HG03565 (cell line): ENCODE measurements at regions not wholly inside any gene's neighbourhood (a gene's known extent, or its start where the extent isn't known, plus 50 kb on each side); places are given as distances from the start of the nearest gene placed in this dataset.

Experiments
- ATAC-seq: cut with Tn5 transposase; IDR thresholded peaks from one replicate; pipeline ENCODE4 v1.9.1; 2021; ENCODE audit warnings: mild to moderate bottlenecking, moderate library complexity; ENCODE audit not compliant: unreplicated experiment

DNA sequence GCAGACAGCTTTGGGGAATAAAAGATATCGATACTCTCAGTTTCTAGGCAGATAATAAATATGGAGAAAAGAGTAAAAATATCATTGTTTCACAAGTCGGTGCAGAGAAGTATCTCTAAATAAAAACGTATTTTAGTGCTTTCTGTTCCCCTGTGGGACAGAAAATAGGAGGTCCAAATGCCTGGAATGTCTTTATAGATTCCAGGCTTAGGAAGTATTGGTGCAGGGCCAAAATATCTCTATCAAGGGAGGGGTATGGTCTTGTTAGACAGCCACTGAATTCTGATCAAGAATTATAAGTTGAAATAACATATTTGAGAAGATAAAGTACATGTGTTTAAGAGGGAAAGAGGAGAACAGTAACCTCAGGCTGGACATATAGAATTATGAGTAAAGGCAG is 596.4 kb downstream of the PCDH18 start:
- ATAC-seq, result no peak

DNA sequence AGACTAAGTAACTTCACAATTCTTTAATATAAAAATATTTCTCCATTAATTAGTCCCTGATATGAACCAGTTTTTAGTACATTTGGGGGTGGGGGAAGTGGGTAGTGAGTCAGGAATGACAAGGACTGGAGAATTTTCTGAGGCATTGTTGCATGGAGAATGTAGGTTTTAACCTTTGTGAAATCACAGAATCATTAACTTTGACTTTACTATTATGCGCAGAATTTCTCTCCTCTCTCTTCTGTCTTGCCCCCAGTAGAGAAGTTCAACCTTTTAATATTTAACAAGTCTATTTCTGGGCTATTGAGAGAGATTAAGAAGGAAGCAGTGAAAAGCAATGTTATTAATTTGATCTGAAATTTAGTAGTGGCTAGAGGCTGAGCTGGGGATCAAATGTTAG is 597.0 kb downstream of the PCDH18 start:
- no peak for ATAC-seq

GRCh38 chr4:136934601-136935000 is 597.7 kb downstream of the PCDH18 start:
- no peak for ATAC-seq

DNA sequence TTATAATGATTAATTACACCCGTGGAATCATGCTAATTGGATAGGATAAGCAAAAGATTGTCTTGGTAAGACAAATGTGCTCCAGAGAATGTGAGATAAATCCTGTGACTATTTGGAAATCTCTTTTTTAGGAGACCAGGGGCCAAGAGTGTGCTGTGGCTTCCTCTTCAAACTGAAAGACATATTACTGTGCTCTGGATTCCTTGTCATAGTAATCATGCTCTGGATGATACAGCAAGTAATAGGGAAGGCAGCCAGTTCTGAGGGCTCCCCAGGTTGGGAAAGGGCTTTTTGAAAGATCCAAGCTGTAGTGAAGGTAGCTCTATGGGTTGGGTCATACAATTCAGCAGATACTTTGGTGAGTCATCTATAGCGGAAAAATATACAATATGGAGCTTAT is 600.5 kb downstream of the PCDH18 start:
- ATAC-seq, result no peak

- ATAC-seq, result no peak
Observed at GRCh38 chr4:136928957-136929411, 603.3 kb downstream of the PCDH18 start.

DNA sequence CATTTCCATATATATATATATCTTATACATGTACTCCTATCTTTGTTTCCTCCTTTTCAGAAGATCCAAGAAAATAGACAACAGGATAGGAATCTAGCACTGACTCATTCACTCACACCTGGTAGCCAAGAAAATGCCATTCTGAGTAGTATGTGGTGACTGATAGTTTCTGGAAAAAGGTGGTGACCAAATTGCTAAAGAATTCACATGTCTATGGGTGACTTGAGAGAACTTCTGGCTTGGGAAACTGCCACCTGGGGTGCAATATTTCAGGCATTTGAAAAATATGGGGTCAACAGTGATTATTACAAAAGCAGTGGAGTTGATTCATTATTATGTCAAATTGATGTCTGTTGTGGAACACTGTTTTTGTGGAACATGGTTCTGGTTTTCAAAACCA is 605.1 kb downstream of the PCDH18 start:
- no peak for ATAC-seq

DNA sequence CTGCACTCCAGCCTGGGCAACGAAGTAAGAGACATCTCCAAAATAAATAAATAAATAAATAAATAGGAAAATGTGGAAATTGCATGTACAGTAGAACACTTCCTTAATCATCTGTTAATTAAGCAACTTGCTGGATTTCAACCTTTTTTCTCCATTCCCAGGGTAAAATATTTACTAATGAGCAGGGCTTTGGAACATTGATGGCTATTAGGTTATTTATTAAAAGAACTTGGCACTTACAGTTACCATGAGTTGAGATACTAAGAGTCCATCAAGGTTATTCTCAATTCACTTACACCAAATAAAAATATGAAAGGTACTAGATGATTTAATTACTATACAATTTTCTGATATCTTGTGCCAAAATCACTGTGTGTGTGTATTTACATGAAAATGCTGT is 607.1 kb downstream of the PCDH18 start:
- ATAC-seq, result no peak

- no peak for ATAC-seq
Observed at GRCh38 chr4:136922066-136922465, 610.2 kb downstream of the PCDH18 start.

DNA sequence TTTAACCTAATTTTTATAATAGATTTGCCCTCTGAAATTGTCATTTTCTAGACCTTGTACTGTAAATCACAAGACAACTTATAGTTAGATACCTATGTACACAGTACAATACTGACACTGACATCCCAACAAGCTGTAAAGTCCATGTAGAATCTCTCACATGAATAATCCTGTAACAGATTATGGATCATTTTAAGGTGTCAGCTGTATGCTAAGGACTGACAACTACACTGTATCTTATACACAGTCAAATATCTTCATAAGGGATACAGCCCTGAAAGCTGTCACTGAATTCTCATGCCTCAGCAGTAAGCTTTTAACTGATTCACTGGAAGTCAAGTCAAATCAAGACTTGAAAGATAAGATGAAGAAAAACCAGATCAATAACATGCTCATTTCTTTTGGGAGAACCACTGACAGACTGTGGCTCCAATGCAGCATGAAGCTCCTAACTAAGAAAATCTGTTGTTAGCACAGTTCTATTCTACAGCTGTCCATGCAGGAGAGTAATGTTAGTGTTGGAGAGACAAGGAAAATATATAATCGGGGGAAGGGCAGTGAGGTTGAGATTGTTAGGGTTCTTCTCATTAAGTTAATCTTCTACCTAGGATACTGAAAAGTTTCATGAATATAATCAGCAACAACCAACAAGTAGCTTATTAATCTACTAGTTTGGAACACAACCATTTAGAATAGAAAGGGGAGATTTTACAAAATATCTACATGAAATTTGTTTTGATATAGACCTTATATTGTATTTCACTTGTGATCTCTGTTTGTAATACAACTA is 612.0 kb downstream of the PCDH18 start:
- no peak for ATAC-seq

GRCh38 chr4:136918772-136919171 is 613.5 kb downstream of the PCDH18 start:
- ATAC-seq, result no peak

DNA sequence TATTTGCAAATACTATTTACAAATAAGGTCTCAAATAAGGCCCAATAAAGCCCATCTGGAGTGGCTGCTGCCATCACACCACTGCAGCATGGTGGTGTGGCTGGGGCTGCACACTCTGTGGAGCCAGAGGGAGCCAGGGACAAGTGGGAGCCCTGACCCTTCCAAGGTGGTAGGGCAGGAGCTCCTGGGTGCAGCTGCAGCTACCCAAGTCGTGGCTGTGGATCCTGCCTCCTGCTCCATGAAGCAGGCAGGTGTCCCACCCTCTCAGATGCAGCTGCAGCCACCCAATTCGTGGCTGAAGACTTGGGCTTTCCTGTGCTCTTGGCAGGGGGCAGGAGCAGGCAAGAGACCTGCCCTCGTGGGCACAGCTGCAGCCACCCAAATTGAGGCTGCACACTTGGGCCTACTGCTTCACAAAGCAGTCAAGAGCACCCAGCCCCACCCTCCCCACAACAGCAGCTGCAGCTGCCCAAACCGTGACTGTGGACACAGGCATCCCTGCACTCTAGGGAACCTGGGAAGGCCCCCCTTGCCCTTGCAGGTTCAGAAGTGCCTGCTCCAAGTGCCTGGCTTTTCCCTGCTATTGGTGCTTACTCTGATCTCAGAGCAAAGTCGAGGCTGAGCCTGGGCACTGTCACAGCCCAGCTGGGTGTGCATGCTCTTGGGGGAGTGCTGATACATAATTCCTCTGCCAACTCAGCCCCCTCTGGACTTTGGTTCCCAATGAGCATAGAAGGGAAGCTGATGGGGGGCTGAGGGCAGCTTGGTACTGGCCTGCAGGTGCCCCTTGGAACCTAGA is 614.8 kb downstream of the PCDH18 start:
- no peak for ATAC-seq

- ATAC-seq, result no peak
Observed at GRCh38 chr4:136909626-136910025, 622.7 kb downstream of the PCDH18 start.

- ATAC-seq, result no peak
Observed at GRCh38 chr4:136908122-136908521, 624.2 kb downstream of the PCDH18 start.

GRCh38 chr4:136900696-136901095 is 631.6 kb downstream of the PCDH18 start:
- no peak for ATAC-seq

- no peak for ATAC-seq
Observed at GRCh38 chr4:136898590-136899248, 633.6 kb downstream of the PCDH18 start.

GRCh38 chr4:136893573-136893972 is 638.7 kb downstream of the PCDH18 start:
- ATAC-seq, result no peak

GRCh38 chr4:136881666-136882065 is 650.6 kb downstream of the PCDH18 start:
- ATAC-seq, result no peak

DNA sequence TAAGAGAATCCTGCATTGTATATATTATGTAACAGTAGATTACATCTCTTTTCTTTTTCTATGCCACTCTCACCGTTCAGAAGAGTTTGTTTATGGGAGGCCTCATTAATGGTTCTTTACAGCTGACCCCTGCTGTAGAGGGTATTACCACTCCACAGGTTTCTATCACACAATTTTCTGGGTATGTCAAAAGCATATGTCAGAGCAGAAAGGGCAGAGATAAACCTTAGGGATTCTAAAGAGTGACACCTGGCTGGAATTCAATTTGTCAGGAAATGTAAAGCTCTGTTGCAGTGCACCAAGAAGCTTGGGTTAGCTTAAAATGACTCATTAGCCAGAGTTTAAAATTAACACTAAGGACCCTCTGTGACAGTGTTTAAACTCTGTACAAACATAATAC is 658.7 kb downstream of the PCDH18 start:
- ATAC-seq, result no peak

DNA sequence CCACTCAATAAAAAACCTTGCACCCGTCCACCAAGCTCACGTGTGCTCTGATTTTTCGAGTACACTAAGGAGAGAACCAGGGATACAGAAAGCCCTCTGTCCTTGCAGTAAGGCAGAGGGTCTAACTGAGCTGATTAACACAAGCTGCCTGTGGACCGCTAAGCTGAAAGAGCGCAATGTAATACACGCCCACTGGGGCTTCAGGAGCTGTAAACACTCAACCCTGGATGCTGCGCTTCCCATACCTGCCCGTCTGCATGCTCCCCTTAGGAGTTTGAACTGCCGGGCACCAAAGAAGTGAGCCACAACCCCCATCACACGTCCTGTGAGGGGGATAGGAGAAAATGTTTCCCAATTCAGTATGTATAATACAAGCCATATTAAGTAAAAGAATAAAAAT is 664.8 kb downstream of the PCDH18 start:
- no peak for ATAC-seq

DNA sequence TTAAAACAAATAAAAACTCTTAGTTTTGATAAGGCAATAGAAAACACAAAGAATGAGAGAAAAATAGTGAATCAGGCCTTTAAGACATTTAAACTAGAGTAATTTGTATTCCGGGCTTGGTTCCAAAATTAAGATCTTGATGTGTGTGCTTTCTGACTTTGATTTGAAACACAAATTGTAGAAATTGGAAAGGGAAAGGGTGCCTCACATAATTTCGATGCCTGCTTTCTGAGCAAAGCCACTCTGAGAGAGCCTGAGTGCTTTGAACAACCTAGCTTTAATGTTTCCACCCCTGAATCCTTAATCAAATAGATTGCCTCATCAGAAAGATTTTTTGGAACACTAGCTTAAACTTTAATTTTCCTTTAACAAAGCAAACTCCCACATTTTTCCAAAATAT is 666.8 kb downstream of the PCDH18 start:
- no peak for ATAC-seq

GRCh38 chr4:136864604-136865185 is 667.6 kb downstream of the PCDH18 start:
- ATAC-seq, result peak; percentile 83
